Memory B cell (primary cell): ENCODE measurements at regions not wholly inside any gene's neighbourhood (a gene's known extent, or its start where the extent isn't known, plus 50 kb on each side); places are given as distances from the start of the nearest gene placed in this dataset.
"Not testable (repeated sequence)": the region's sequence is repeated elsewhere in the genome, so short reads cannot be mapped to it uniquely, and the experiment has no call there.

Source experiments
- ATAC-seq: fragments of 150-1000 bp; cut with Tn5 transposase; 2 replicates; pipeline ENCODE4 v1.10.0; 2021; ENCODE audit warnings: low read depth, mild to moderate bottlenecking, moderate library complexity
- DNase-seq, 2 donors: peaks; one replicate each; pipeline ENCODE4 v3.0.0; 2022; ENCODE audit warnings: low spot score in 2 of 2
- H3K27ac Mint-ChIP-seq: one replicate; pipeline ENCODE4 v1.8.0; 2022; ENCODE audit warnings: mild to moderate bottlenecking, moderate library complexity, mixed read lengths
- H3K27me3 Mint-ChIP-seq: one replicate; pipeline ENCODE4 v1.8.0; 2022; ENCODE audit warnings: mixed read lengths
- H3K36me3 Mint-ChIP-seq: one replicate; pipeline ENCODE4 v1.8.0; 2022; ENCODE audit warnings: mild to moderate bottlenecking, mixed read lengths
- H3K4me1 Mint-ChIP-seq: one replicate; pipeline ENCODE4 v1.8.0; 2022; ENCODE audit warnings: mixed read lengths
- H3K4me3 Mint-ChIP-seq: one replicate; pipeline ENCODE4 v1.8.0; 2022; ENCODE audit warnings: mild to moderate bottlenecking, moderate library complexity, mixed read lengths
- H3K9me3 Mint-ChIP-seq: one replicate; pipeline ENCODE4 v1.8.0; 2022; ENCODE audit warnings: mixed read lengths

DNA sequence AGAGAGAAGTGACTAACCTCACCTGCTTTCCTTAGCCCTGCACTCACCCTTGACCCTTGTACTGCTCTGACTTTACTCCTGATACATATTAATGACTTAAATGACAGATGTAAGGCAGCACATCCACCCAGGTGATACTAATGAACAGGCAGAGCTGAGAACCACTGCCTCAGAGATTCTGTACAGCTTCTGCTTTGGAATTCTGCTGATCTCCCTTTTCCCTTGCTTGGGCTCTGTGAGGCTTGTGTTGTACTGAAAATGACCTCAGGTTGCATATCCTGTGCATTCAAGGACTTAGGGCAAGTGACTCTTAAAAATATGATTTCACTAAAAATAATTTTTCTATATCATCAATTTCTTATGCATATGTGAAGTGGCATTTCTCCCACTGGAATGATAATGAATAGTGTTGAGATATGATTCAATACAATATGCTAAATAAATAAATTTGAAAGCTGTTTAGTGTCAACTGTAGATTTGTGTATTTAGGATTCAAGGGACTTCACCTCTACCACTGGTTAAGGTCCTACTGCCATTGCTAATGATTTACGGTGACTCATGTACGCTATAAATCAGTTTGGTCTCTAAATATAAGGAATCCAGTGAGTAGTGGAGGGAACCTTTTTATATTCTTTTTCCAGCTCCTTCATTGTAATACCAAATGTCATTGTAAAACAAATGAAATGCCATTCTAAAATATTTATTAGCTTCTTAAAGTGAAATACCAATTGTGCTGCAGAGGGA lies 328.3 kb downstream of the SOCS6 start:
- no peak for ATAC-seq

DNA sequence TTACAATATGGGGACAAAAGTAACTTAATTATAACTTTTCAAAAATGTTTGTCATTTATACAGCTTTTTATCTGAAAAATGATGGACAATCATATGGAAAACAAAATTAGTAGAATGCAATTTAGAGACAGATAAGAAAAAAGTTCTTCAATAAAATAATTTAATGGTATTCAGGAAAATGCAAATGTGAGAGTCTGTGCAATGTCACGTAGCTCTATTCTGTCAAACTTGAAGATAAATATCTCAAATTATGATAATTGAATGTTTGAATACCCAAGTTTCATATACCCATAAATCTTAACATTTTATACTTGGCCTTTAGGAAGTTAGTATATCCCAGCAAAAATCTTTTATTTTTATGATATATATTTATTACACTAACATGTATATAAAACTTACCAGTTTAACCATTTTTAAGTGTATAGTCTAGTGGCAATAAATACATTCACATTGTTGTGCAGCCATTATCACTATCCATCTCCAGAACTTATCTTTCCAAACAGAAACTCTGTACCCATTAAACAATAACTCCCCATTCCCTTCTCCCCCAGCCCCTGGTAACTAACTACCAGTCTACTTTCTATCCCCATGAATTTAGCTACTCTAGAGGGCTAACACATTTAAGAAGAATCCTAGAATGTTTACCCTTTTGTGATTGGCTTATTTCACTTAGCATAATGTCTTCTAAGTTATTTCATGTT lies 311.5 kb downstream of the SOCS6 start:
- Mint-ChIP-seq H3K9me3 (no peaks in the 10 kb centered on the region), H3K36me3 (no peaks in the 10 kb centered on the region), H3K27ac (no peak overlapping the region), H3K27me3 (no peaks in the 10 kb centered on the region), H3K4me3 (no peak overlapping the region), H3K4me1 (no peaks in the 10 kb centered on the region)
- no peak for ATAC-seq
- DNase-seq: no peak

More for the DNA sequence above, 328.3 kb downstream of the SOCS6 start:
- Mint-ChIP-seq H3K9me3 (peaks cover 5% of the 10 kb centered on the region), H3K4me3 (no peak overlapping the region), H3K4me1 (no peaks in the 10 kb centered on the region), H3K36me3 (no peaks in the 10 kb centered on the region), H3K27ac (no peak overlapping the region), H3K27me3 (no peaks in the 10 kb centered on the region)
- DNase-seq: no peak

DNA sequence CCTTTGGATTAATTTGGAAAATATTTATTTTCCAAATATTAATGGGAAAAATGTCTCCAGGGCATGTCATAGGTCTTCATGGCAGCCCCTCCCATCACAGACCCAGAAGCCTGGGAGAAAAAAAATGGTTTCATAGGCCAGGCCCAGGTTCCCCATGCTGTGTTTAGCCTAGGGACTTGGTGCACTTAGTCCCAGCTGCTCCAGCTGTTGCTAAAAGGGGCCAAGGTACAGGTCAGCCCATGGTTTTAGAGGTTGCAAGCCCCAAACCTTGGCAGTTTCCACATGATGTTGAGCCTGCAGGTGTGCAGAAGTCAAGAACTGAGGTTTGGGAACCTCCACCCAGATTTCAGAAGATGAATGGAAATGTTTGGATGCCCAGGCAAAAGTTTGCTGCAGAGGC lies 309.6 kb downstream of the SOCS6 start:
- H3K36me3 Mint-ChIP-seq: no peaks in the 10 kb centered on the region
- H3K4me1 Mint-ChIP-seq: no peaks in the 10 kb centered on the region
- no peak overlapping the region for H3K27ac Mint-ChIP-seq
- H3K27me3 Mint-ChIP-seq: no peaks in the 10 kb centered on the region
- no peaks in the 10 kb centered on the region for H3K9me3 Mint-ChIP-seq
- ATAC-seq (no peak), DNase-seq (no peak)
- H3K4me3 Mint-ChIP-seq: no peak overlapping the region

DNA sequence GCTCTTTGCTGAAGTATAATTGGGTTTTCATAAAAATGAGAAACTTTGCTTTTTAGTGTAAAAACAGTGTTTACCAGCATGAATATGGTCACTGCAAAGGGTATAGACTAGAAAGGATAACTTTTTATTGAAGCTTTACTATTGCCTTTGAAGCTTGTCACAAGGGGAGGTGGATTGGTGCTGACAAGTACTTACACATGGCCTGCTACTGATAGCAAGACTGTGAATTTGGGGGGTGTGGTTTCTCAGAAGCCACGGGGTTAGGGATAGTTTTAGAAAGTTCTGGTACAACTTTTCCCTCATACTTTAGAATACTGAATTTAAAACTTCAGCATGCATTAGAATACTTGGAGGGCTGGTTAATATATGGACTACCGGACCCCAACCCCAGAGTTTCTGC lies 294.1 kb downstream of the SOCS6 start:
- no peaks in the 10 kb centered on the region for H3K27me3 Mint-ChIP-seq
- H3K4me3 Mint-ChIP-seq: no peak overlapping the region

DNA sequence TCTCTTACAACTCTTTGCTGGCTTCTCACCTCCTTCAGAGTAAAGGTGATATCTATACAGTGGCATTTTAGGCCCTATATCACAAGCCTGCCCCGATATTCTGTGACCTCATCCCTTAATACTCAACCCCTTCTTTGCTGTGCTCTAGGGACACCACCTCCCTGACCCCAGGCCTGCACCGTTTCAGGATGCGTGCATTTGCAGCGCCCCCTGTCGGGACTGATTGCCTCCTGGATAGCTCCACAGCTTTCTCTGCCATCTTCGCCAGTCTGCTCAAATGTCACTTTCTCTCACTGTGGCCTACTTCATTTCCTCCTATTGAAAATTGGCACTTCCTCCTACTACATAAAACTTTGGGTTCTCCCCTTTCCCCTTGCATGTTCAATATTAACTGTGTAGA lies 289.6 kb downstream of the SOCS6 start:
- Mint-ChIP-seq H3K9me3 (peaks cover 4% of the 10 kb centered on the region), H3K36me3 (no peaks in the 10 kb centered on the region), H3K27me3 (no peaks in the 10 kb centered on the region), H3K4me1 (no peaks in the 10 kb centered on the region), H3K27ac (no peak overlapping the region), H3K4me3 (no peak overlapping the region)
- DNase-seq (no peak), ATAC-seq (no peak)

More for the DNA sequence above, 294.1 kb downstream of the SOCS6 start:
- H3K4me1 Mint-ChIP-seq: no peaks in the 10 kb centered on the region
- H3K27ac Mint-ChIP-seq: no peak overlapping the region
- peaks cover 10% of the 10 kb centered on the region for H3K9me3 Mint-ChIP-seq
- no peaks in the 10 kb centered on the region for H3K36me3 Mint-ChIP-seq
- DNase-seq (no peak), ATAC-seq (no peak)

DNA sequence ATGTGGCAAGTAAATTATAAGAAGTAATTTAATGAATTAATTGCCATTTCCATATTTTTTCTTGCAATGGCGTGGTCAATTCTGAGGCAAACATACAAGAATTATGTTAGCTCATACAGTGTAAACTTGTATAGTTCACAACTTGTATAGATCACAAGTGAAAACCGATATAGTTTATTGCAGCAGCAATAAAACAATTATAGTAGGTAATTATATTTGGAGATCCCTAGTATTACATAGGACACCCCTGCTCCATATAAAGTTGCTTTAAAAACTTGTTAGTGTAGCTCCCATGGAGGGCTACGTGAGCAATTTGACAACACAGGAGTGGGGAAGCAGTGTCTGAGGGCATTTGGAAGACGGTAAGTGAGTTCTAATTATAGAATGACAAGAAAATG lies 288.2 kb downstream of the SOCS6 start:
- no peaks in the 10 kb centered on the region for H3K36me3 Mint-ChIP-seq
- no peak overlapping the region for H3K27ac Mint-ChIP-seq
- no peaks in the 10 kb centered on the region for H3K4me1 Mint-ChIP-seq
- no peaks in the 10 kb centered on the region for H3K27me3 Mint-ChIP-seq
- ATAC-seq: no peak
- H3K4me3 Mint-ChIP-seq: no peak overlapping the region
- peaks cover 4% of the 10 kb centered on the region for H3K9me3 Mint-ChIP-seq
- DNase-seq: no peak

DNA sequence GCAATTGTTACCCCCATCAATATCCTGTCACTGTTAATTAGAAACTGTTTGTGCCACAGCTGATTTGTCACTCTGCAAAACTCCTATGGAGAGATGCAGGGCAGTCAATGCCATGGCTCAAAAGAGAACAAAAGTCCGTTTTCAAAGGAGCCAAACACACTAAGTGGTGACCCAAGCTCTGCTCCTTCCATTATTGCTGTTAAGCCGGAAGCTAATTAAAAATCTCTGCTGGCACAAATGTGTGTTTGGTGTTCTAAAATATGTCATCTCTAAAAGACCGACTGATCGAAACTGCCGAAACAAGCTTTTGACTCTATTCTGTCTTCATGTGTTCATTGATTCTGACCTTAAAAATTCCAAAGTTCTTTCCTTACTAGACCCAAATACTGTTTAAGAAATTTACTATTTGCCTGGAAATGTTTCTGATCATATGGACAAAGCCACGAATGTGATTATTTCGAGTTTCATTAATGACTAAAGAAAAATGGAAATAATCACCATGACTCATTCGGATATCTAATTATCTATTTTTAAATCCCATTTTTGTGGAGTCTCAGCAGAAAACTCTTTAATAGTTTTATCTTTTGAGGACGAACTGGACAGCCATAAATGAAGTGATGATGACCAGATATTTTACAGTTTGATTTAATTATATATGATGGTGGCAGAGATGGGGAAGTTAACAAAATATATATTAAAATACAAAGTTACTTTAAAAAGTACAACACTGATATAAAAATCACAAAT lies 287.6 kb downstream of the SOCS6 start:
- no peaks in the 10 kb centered on the region for H3K27me3 Mint-ChIP-seq
- H3K9me3 Mint-ChIP-seq: peaks cover 4% of the 10 kb centered on the region
- ATAC-seq (no peak), DNase-seq (no peak)
- no peaks in the 10 kb centered on the region for H3K36me3 Mint-ChIP-seq
- H3K4me3 Mint-ChIP-seq: no peak overlapping the region
- no peak overlapping the region for H3K27ac Mint-ChIP-seq
- H3K4me1 Mint-ChIP-seq: no peaks in the 10 kb centered on the region

DNA sequence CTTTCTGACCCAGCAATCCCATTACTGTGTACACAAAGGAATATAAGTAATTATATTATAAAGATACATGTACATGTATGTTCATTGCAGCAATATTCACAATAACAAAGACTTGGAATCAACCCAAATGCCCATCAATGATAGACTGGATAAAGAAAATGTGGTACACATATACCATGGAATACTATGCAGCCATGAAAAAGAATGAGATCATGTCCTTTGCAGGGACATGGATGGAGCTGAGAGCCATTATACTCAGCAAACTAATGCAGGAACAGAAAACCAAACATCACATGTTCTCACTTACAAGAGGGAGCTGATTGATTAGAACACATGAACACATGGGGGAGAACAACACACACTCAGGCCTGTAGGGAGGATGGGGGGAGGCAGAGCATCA lies 286.1 kb downstream of the SOCS6 start:
- not testable (repeated sequence) for H3K36me3 Mint-ChIP-seq, H3K27me3 Mint-ChIP-seq, H3K27ac Mint-ChIP-seq, H3K4me1 Mint-ChIP-seq, ATAC-seq, H3K9me3 Mint-ChIP-seq, H3K4me3 Mint-ChIP-seq, DNase-seq

DNA sequence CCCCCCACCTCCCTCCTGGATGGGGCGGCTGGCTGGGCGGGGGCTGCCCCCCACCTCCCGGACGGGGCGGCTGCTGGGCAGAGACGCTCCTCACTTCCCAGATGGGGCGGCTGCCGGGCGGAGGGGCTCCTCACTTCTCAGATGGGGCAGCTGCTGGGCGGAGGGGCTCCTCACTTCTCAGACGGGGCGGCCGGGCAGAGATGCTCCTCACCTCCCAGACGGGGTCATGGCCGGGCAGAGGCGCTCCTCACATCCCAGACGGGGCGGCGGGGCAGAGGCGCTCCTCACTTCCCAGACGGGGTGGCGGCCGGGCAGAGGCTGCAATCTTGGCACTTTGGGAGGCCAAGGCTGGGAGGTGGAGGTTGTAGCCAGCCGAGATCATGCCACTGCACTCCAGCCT lies 280.8 kb downstream of the SOCS6 start:
- not testable (repeated sequence) for H3K27ac Mint-ChIP-seq, ATAC-seq, H3K27me3 Mint-ChIP-seq, DNase-seq, H3K4me3 Mint-ChIP-seq, H3K9me3 Mint-ChIP-seq, H3K36me3 Mint-ChIP-seq, H3K4me1 Mint-ChIP-seq

DNA sequence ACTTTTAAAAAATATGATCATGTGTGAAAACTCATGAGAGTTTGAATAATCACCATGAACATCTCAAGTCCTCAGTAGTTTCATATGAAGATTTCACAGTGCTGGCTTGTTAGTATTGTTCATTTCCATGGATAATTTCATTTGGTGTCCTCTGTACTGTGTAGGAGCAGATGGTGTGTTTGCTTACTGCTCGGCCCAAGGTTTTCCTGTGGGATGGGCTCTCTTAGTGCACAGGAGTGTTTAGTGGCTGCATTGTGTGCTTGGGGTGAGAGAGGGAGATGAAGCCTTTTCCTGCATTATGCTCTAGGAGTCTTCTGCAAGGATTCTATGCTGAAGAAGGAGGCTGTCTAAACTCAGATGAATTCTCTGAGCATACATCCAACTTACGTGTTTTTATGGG lies 270.6 kb downstream of the SOCS6 start:
- Mint-ChIP-seq H3K36me3 (no peaks in the 10 kb centered on the region), H3K4me3 (no peak overlapping the region), H3K27ac (no peak overlapping the region), H3K9me3 (no peaks in the 10 kb centered on the region), H3K4me1 (no peaks in the 10 kb centered on the region), H3K27me3 (no peaks in the 10 kb centered on the region)
- ATAC-seq: no peak
- no peak for DNase-seq

DNA sequence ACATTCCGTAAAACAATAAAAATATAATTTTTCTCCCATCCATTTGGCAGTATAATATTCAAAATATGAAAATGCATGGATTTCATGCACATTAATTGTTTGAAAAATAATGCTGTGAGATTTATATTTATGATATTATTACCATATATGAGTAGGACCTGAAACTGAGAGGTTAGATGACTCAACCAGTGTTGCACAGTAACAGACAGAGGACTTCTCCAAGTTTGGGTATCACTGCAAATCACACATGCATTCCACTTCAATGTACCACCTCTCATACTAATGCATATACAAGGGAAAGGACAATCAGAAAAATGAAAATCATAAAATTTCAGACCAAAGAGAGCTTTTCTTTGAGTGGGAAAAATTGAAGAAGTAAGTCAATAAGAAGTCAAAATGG lies 269.5 kb downstream of the SOCS6 start:
- no peaks in the 10 kb centered on the region for H3K9me3 Mint-ChIP-seq
- DNase-seq: no peak
- no peak for ATAC-seq
- H3K4me1 Mint-ChIP-seq: no peaks in the 10 kb centered on the region
- H3K4me3 Mint-ChIP-seq: no peak overlapping the region
- H3K27me3 Mint-ChIP-seq: no peaks in the 10 kb centered on the region
- no peak overlapping the region for H3K27ac Mint-ChIP-seq
- no peaks in the 10 kb centered on the region for H3K36me3 Mint-ChIP-seq

DNA sequence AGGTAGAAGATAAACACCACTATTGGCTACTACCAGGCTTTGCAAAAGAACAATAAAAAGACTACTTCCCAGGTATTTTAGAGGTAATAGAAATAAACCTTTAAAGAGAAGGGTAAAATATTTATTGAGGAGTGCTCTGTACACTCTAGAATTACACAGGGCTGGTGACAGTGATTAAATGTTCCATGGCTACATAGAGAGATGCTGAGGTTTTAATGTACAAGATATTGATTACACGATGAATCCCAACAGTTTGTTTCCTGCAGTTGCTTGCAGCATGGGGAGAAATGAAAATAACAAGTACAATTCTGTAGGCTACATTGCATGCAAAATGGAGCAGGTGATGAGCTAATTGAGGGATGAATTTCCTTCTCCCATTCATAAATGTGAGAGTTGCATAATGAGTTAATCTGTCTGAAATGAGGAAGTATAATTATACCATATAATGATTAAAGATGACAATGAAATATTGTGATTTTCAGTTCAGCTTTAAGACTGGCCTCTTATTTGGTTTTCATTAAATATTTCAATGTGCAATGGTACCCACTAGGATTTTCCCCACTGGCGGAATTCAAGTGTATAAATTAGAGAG lies 266.1 kb downstream of the SOCS6 start:
- H3K4me3 Mint-ChIP-seq: no peak overlapping the region

DNA sequence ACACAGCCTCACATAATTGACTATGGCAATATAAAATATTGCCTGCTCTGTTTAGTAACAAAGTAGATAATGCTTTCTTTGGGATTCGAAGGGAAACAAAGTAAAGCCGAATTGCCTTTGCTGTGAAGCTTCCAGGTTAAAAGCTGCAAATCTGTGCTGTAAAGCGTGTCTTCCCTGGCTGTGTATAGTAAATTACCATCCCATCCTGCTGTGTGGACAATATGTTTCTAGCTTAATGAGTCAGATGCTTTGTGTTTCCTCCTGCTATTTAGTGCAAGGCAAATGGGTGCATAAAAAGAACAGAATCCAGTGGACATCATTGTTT lies 265.1 kb downstream of the SOCS6 start:
- ATAC-seq (no peak), DNase-seq (no peak)
- Mint-ChIP-seq H3K9me3 (no peaks in the 10 kb centered on the region), H3K4me1 (no peaks in the 10 kb centered on the region), H3K27me3 (no peaks in the 10 kb centered on the region), H3K36me3 (no peaks in the 10 kb centered on the region), H3K27ac (no peak overlapping the region), H3K4me3 (no peak overlapping the region)

More for the DNA sequence above, 266.1 kb downstream of the SOCS6 start:
- no peak for ATAC-seq
- Mint-ChIP-seq H3K4me1 (no peaks in the 10 kb centered on the region), H3K36me3 (no peaks in the 10 kb centered on the region), H3K27ac (no peak overlapping the region), H3K9me3 (no peaks in the 10 kb centered on the region), H3K27me3 (no peaks in the 10 kb centered on the region)
- DNase-seq: no peak

DNA sequence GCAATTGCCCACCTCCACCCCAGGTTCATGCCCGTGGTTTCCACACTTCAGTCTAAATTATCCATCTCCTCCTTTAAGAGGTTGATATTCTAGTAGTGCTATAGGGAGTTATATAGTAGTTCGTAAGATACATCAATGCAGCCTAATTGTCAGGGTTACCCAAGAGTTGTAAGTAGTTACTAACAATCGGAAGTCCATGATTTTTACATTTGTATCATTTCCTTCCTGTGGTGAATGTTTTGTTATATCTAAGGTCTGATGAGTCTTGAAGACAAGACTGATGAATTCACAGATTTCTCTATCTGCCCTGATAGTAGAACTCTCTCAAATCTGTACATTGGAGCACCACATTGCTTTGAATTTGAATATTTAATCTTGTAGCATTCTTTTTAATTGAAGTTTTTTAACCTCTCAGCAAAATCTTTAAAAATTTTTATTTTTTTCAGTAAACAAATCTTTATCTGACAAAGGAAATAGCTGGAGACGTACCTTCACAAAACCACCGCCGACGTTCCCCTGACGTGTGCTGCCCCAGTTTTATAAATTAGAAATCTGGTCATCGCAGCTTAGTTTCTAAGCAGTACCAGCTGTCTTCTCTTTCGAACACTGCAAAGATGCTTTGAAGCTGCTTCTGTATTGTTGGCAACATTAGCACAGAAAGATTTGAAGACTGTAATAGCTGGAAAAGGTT lies 264.5 kb downstream of the SOCS6 start:
- Mint-ChIP-seq H3K4me1 (no peaks in the 10 kb centered on the region), H3K27me3 (no peaks in the 10 kb centered on the region), H3K36me3 (no peaks in the 10 kb centered on the region), H3K4me3 (no peak overlapping the region), H3K27ac (no peak overlapping the region), H3K9me3 (no peaks in the 10 kb centered on the region)
- DNase-seq (no peak), ATAC-seq (no peak)
